Caco-2 (cell line): ENCODE measurements at regions not wholly inside any gene's neighbourhood (a gene's known extent, or its start where the extent isn't known, plus 50 kb on each side); places are given as distances from the start of the nearest gene placed in this dataset.

Source experiments
- BruUV-seq: library from RNA; stranded (reverse); fragments of 400-500 nt; replicated peaks from 2 replicates; lab custom pipeline; 2021; lab: Mats Ljungman, UMichigan
- CTCF ChIA-PET: fragments of 300-600 bp; sonication (Branson Sonifier 250); formaldehyde crosslinking; loops from one replicate; lab custom pipeline; 2022; ENCODE audit warnings: antibody characterized with exemption; lab: Charles Lee
- POLR2A ChIA-PET: fragments of 300-600 bp; sonication (Branson Sonifier 250); formaldehyde crosslinking; loops from one replicate; lab custom pipeline; 2022; ENCODE audit warnings: antibody characterized with exemption; lab: Charles Lee
- DNase-seq, 2 experiments: peaks; one replicate each; pipeline versions ENCODE4 v3.0.0 to v3.0.0-alpha.2; 2020 to 2022
- H3K27me3 ChIP-seq: replicated peaks from 2 replicates; pipeline ENCODE4 v1.6.0; 2011; ENCODE audit warnings: low read length; ENCODE audit not compliant: control insufficient read depth, insufficient read depth
- H3K36me3 ChIP-seq: 2 replicates; pipeline ENCODE4 v1.5.1; 2011; ENCODE audit warnings: low read length; ENCODE audit not compliant: control insufficient read depth, insufficient read depth
- H3K4me1 ChIP-seq: fragments of 250-450 bp; sonication (Bioruptor Pico); 2 replicates; pipeline ENCODE4 v1.5.1; 2020; ENCODE audit warnings: mild to moderate bottlenecking
- H3K4me3 ChIP-seq: 2 replicates; pipeline ENCODE4 v1.5.1; 2011; ENCODE audit warnings: low read depth, mild to moderate bottlenecking, control low read depth, low read length
- H3K9me3 ChIP-seq: fragments of 250-450 bp; sonication (Bioruptor Pico); 2 replicates; pipeline ENCODE4 v1.5.1; 2020; ENCODE audit warnings: mild to moderate bottlenecking, moderate library complexity
- H3K27ac Mint-ChIP-seq: one replicate; pipeline ENCODE4 v1.8.0; 2022; ENCODE audit warnings: mixed read lengths; ENCODE audit not compliant: unreplicated experiment
- H3K27me3 Mint-ChIP-seq: one replicate; pipeline ENCODE4 v1.8.0; 2022; ENCODE audit warnings: mixed read lengths; ENCODE audit not compliant: insufficient read depth, unreplicated experiment
- H3K36me3 Mint-ChIP-seq: one replicate; pipeline ENCODE4 v1.8.0; 2022; ENCODE audit warnings: mild to moderate bottlenecking, mixed read lengths; ENCODE audit not compliant: insufficient read depth, unreplicated experiment
- H3K4me1 Mint-ChIP-seq: one replicate; pipeline ENCODE4 v1.8.0; 2022; ENCODE audit warnings: low read depth, mixed read lengths; ENCODE audit not compliant: unreplicated experiment
- H3K4me3 Mint-ChIP-seq: one replicate; pipeline ENCODE4 v1.8.0; 2022; ENCODE audit warnings: mild to moderate bottlenecking, moderate library complexity, mixed read lengths; ENCODE audit not compliant: unreplicated experiment
- H3K9me3 Mint-ChIP-seq: one replicate; pipeline ENCODE4 v1.8.0; 2022; ENCODE audit warnings: mixed read lengths; ENCODE audit not compliant: unreplicated experiment
- CTCF ChIP-seq, 2 experiments: fragments of 200-600 bp in 1 of 2; IDR thresholded peaks; 1 replicate in 1 of 2; 2 replicates in 1 of 2; pipeline versions ENCODE4 v1.5.1 to v1.8.0; 2011 to 2022; ENCODE audit warnings: antibody characterized with exemption in 1 of 2, control low read depth in 1 of 2, inconsistent platforms in 1 of 2, low read depth in 1 of 2, low read length in 1 of 2, mild to moderate bottlenecking in 1 of 2, moderate library complexity in 1 of 2; ENCODE audit not compliant: insufficient read depth in 1 of 2, severe bottlenecking in 1 of 2, unreplicated experiment in 1 of 2
- intact Hi-C: fragments of 100-400 bp; cut with micrococcal nuclease; formaldehyde crosslinking; loops from one replicate; pipeline ENCODE4 v1.10.0; 2022; ENCODE audit not compliant: unreplicated experiment

DNA sequence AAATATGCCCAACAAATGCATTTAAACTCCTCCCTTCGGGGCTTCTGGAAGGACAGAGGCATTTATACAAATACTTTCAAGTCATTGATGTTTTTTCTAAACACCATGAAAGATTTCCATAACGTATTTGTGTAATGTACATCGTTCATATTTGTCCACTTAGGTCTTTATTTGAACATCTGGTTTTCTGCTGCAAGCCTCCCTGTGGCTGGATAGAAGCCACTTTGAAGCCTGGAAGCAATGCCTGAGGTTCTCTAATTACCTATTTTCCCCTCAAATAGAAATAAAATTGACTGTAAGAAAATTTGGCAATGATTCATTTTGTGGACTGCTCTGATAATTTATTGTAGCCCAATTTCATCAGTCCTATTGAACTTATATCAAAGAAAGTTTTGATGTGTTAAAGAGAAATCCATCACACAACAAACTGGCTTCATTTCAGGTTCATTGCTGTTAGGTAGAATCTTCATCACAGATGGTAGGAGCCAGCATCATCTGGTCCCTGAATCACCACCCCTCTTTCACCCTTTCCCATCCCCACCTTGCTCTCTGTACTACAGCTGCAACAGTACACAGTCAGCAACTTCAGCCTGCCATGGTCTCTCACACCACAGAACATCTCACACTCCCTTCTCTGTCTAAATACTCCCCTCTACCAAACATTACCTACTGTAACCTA lies 186.0 kb upstream of the MGMT start:
- H3K4me3 ChIP-seq: no peak overlapping the region
- intact Hi-C loops: no loop called here
- POLR2A ChIA-PET: no interaction called here
- no peaks in the 10 kb centered on the region for H3K9me3 ChIP-seq
- no peaks in the 10 kb centered on the region for H3K4me1 ChIP-seq
- H3K27me3 Mint-ChIP-seq: peaks cover 41% of the 10 kb centered on the region
- H3K36me3 Mint-ChIP-seq: no peaks in the 10 kb centered on the region
- TF ChIP-seq CTCF (IDR thresholded peaks at IDR 0.05; ENCODE audit: insufficient read depth in 1 of 2, low read depth in 1 of 2, low read length in 1 of 2, severe bottlenecking in 1 of 2, unreplicated experiment in 1 of 2): no peak
- H3K27me3 ChIP-seq: no peaks in the 10 kb centered on the region; the same call in 1 of the 2 replicates
- no peak overlapping the region for H3K4me3 Mint-ChIP-seq
- H3K27ac Mint-ChIP-seq: no peak overlapping the region
- H3K4me1 Mint-ChIP-seq: no peaks in the 10 kb centered on the region
- DNase-seq: no peak
- peaks cover 18% of the 10 kb centered on the region for H3K9me3 Mint-ChIP-seq
- no TSS peak for BruUV-seq
- no peaks in the 10 kb centered on the region for H3K36me3 ChIP-seq
- CTCF ChIA-PET: no interaction called here

GRCh38 chr10:129285459-129285858 lies 181.6 kb upstream of the MGMT start:
- POLR2A ChIA-PET: no interaction called here
- no peaks in the 10 kb centered on the region for H3K9me3 ChIP-seq
- no peaks in the 10 kb centered on the region; the same call in 1 of the 2 replicates for H3K27me3 ChIP-seq
- Mint-ChIP-seq H3K9me3 (peaks cover 18% of the 10 kb centered on the region), H3K27me3 (peaks cover 27% of the 10 kb centered on the region), H3K4me1 (no peaks in the 10 kb centered on the region), H3K4me3 (no peak overlapping the region), H3K36me3 (no peaks in the 10 kb centered on the region), H3K27ac (no peak overlapping the region)
- CTCF ChIA-PET: no interaction called here
- H3K4me1 ChIP-seq: no peaks in the 10 kb centered on the region
- intact Hi-C loops: no loop called here
- no peak overlapping the region for H3K4me3 ChIP-seq
- no peak for TF ChIP-seq CTCF (IDR thresholded peaks at IDR 0.05; ENCODE audit: insufficient read depth in 1 of 2, low read depth in 1 of 2, low read length in 1 of 2, severe bottlenecking in 1 of 2, unreplicated experiment in 1 of 2)
- H3K36me3 ChIP-seq: no peaks in the 10 kb centered on the region
- DNase-seq: no peak
- no TSS peak for BruUV-seq

DNA sequence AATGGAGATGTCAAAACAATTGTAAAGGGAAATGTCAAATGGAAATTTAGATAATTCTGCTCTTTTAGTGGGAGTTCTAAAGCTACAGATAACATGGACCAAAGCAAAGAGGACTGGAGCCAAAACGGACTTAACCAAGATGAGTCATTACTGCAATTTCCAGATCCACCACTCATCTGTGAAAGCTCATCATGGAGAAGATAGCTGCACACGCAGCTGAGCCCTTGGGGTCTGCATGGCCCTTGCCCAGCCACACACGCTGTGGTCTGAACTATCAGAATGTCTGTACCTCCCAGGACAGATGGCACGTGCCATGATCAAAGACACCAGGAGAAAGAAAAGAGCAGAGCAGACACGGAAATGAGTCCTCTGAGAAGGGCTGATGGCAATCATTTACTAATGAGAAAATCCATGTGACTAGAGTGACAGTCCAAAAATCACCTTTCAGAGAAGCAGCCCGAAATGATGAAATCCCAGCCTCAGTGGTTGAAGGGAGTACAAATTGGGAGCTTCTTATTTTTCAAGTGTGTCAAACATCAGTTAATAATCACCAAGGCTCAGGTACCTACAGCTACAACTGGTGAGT lies 177.9 kb upstream of the MGMT start:
- no TSS peak for BruUV-seq
- Histone ChIP-seq H3K36me3 (no peaks in the 10 kb centered on the region), H3K9me3 (no peaks in the 10 kb centered on the region), H3K4me1 (no peaks in the 10 kb centered on the region), H3K4me3 (no peak overlapping the region), H3K27me3 (no peaks in the 10 kb centered on the region; the same call in 1 of the 2 replicates)
- ChIA-PET CTCF (no interaction called here), POLR2A (no interaction called here)
- no peak for TF ChIP-seq CTCF (IDR thresholded peaks at IDR 0.05; ENCODE audit: insufficient read depth in 1 of 2, low read depth in 1 of 2, low read length in 1 of 2, severe bottlenecking in 1 of 2, unreplicated experiment in 1 of 2)
- intact Hi-C loops: no loop called here
- H3K4me1 Mint-ChIP-seq: no peaks in the 10 kb centered on the region
- no peaks in the 10 kb centered on the region for H3K36me3 Mint-ChIP-seq
- no peak overlapping the region for H3K4me3 Mint-ChIP-seq
- H3K27ac Mint-ChIP-seq: no peak overlapping the region
- H3K9me3 Mint-ChIP-seq: no peaks in the 10 kb centered on the region
- no peak for DNase-seq
- H3K27me3 Mint-ChIP-seq: peaks cover 29% of the 10 kb centered on the region
